Activated CD8-positive, alpha-beta memory T cell treated with anti-CD3 and anti-CD28 coated beads, Interleukin-2, amount 50 U/mL, for 48 hours (primary cell): ENCODE measurements at regions not wholly inside any gene's neighbourhood (a gene's known extent, or its start where the extent isn't known, plus 50 kb on each side); places are given as distances from the start of the nearest gene placed in this dataset.

Experiments
- DNase-seq: peaks from one replicate; pipeline ENCODE4 v3.0.0-alpha.2; 2020

GRCh38 chr3:24773798-24774197 is 279.1 kb upstream of the THRB start:
- DNase-seq, result no peak

GRCh38 chr3:24780991-24781390 is 286.3 kb upstream of the THRB start:
- DNase-seq, result no peak

DNA sequence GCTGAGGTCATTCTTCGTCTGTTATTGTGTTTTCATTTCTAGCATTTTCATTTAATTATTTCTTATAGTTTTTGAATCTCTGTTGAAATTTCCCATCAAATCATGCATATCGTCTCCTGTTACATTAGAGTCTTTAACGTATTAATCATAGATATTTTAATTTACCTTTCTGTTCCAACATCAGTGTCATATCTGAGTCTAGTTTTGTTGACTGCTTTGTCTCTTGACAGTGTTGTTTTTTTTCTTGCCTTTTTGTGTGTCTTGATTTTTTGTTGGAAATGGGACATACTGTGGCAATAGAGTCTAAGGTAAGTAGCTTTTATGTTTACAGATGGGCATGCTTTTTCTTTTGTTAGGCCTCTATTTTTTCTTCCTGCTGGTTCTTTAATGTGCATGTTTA is 286.8 kb upstream of the THRB start:
- no peak for DNase-seq

DNA sequence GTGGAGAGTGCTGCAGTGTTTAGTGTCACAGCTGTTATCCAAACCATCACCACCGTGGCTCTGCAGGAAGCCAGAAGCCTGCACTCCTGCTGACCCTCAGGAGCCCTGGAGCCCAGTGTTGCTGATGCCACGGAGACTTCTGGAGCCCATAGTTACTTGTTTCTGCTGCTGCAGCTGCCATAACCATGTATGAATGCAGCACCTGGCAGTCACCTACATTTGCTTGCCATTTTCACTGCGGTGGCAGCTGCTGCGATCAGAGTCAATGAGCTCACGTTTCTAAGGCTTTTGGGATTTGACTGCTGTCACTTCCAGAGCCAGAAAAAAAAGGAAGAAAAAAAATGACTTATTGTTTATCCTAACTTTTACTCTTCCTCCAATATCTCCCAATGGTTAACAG is 299.2 kb upstream of the THRB start:
- no peak for DNase-seq

DNA sequence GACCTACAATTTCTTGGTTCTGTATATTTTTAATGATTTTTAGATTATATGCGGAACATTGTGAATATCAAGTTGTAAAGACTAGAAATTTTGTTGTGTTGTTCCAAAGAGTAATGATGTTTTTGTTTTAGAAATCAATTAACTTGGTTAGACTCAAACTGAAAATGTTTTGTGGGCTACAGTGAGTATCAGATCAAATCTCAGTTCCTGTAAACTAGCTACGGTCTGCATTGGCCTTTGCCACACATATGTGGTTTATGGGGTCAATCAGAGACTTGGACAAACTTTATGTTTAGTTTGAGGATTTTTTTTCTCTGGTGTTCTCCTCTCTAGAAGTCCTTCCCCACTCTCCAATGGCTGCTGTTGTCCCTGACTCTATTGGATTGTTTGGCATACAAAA is 308.0 kb upstream of the THRB start:
- no peak for DNase-seq

DNA sequence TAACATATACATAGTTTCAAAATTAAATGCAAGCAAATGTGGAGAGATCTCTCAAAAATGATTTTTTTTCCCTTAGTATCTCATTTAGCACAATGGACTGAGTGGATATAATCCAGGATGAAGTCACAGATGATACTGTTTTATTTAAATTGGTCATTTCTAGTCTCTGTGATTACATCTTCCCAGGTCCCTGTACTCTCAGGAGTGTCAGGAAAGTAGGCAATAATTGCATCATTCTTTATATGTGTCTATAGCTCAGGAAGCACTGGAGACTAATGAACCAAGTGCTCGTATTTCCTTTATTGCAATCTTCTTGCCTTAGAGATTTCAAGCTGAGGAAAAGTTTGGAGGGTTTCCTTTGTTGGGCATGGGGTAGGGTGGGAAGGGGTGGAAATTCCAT is 309.4 kb upstream of the THRB start:
- no peak for DNase-seq

DNA sequence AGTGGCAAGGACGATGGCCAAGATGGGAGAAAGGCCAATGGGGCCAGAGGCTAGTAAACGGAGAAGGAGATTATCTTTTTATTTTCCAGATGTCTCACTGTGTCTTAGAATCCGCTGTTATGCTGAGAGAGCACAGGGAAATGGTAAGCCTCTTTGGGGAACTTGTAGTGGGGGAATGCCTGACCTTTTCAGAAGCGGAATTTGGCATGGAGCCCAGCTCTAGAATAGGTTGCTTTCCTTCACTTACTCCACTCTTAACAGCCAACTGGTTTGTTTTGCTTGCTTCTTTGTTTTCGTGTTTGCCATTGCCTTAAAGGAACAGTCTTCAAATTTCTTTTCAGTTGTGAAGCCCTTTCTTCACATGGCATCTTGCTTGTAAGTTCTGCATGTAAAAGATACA is 316.2 kb upstream of the THRB start:
- DNase-seq, result no peak

GRCh38 chr3:24812116-24812515 is 317.5 kb upstream of the THRB start:
- no peak for DNase-seq

DNA sequence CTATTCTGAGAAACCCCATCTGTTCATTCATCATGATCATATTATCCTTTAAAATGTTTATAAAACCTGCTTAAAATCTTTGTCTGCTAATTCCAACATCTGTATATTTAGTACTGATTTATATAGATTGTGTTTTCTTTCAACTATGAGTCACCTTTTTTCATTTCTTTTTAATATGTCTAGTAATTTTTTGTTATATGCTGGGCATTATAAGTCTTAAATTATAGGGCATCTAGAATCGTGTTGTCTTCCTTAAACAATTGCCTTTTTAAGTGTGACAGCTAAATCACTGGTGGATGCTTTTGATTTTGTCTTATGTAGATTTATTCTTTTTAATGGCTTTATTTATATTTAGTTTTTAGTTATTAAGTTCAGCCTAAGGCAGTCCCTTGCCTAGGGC is 323.4 kb upstream of the THRB start:
- DNase-seq, result no peak

DNA sequence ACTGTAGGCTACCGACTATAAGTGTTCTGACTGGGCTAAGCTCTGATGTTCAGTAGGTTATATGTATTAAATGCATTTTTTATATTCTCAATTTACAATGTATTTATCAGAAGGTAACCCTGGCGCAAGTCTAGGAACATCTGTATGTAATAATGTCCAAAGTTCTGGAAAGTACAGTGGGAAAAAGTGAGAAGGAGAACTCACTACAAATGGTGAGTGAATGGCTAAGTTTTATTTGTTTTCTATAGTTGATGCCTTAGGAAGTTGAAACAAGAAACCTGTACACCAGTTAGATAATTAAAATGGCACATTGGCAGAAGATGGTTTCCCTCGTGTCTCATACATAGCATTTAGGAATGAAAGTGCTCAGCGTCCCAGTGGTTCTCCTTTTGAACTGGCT is 333.4 kb upstream of the THRB start:
- DNase-seq, result no peak

- DNase-seq, result no peak
These were observed 333.9 kb upstream of the THRB start for GRCh38 chr3:24828551-24828950.

- DNase-seq, result no peak
These were observed 334.4 kb upstream of the THRB start for GRCh38 chr3:24829011-24829581.

DNA sequence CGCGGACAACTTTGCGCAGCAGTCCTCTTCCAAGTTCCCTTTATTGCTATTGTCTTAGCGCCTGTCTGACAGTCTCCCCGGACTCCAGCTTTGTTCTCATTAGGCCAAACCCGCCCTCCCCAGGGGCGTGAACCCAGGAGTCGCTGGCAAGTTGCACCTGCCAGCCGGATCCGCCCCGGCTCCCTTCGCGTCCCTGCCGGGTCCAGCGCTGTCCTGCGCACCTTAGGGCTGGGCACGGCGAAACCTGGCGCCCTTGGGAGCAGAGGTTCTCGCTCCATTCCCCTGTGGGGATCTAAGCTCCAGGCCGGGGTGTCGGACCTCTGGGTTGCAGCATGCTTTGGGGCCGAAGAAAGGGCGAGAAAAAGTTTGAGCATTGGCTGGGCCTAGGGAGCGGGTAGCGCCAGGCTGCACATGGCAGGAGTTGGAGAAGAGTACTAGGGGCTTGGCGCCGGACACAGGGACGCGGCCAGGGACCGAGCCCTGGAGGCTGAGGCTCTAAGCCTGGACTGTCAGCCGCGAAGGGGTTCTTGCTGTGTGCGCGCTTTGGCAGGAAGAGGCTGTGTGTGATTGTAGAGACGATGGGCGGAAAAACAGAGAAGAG is 335.1 kb upstream of the THRB start:
- no peak for DNase-seq

GRCh38 chr3:24830230-24831152 is 335.8 kb upstream of the THRB start:
- no peak for DNase-seq

GRCh38 chr3:24831221-24831620 is 336.6 kb upstream of the THRB start:
- no peak for DNase-seq

DNA sequence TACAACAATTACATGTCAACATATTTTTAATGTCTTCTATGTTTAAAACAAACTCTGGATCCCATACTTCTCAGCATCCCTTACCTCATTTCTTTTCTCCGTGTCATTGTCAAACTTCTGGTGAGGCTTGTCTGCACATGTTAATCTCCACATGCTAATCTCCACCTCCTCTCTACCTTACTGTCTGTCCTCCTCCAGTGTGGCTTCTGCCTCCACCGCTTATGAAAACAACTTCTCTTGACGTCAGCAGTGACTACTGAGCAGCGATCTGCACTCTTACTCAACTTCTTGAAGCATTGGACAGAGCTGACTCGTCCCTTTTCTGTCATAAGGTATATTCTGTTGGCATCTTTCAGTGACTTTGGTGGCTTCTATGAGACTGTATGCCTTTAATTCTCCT is 338.2 kb upstream of the THRB start:
- DNase-seq, result no peak

- DNase-seq, result no peak
These were observed 339.8 kb upstream of the THRB start for GRCh38 chr3:24834442-24834841.

GRCh38 chr3:24835510-24835909 is 340.9 kb upstream of the THRB start:
- no peak for DNase-seq

GRCh38 chr3:24837601-24838000 is 343.0 kb upstream of the THRB start:
- no peak for DNase-seq

GRCh38 chr3:24838533-24838932 is 343.9 kb upstream of the THRB start:
- no peak for DNase-seq

DNA sequence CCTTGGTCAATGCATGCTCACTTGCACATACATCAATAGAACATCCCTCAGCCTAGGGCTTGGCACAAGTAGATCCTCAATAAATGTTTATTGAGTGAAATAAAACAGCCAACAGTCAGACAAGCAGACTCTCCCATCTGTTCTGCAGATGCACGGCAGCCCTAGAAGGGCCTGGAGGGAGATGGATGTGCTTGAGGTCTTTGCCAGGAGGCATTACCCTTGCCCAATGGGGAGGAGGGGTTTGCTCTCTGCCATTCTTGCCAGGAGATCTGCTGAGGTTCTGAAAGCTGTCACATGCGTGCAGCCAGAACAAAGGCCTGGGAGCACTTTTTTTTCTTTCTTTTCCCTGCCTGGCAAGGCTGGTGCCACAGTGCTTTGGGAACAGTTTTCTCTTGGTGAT is 349.3 kb upstream of the THRB start:
- no peak for DNase-seq

DNA sequence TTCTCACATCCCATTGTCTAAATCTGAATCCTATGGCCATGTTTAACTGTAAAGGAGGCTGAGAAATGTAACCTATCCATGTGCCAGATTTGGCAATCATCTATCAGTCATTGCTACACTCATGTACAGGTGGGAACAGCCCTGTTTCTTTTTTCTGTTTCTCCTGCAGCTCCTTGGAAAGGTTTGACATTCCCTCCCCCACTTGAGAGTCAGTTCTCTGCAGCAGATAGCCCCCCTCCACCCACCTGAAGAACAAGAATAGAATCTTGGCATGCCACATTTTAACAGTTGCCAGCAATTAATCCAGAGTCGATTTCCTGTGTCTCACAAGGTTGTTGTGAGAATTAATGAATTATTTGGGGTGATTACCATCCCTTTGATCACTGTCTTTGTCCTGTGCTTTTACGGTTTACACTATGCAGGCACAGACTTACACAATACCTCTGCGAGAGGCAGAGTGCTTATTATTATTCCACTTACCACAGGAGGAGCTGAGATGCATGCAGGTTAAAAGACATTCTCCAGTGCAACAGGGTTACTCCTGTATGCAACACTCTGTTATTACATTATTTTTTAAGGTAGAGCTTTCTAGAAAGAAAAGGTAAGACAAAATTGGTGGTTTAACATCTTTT is 351.0 kb upstream of the THRB start:
- no peak for DNase-seq

DNA sequence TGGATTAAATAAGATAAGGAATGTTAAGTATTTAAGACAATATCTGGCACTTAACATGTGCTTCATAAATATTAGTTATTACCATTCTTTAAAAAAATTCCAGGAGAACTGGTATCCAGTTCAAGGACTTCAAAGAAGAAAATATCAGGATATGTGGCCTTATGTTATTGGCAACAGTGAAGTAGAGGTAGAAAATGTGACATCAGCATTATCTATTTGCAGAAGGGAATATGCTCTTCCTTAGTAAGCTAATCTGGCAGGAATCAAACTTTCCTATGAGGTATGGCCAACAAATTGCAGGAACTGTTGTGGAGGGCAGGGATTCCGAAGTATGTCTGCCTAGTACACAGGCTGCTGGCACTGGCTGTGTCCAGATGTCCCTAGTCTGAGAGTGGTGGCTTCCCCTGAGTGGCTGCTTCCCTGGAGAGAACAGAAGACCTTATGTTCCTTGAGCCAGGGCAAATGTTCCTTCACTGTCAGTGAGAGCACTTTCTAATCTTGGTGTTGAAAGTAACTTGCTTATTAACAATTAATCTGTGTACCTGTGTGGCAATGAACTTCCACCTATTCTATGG is 351.7 kb upstream of the THRB start:
- DNase-seq, result no peak

GRCh38 chr3:24850245-24850644 is 355.6 kb upstream of the THRB start:
- no peak for DNase-seq
